ENCODE measurements at regions not wholly inside any gene's neighbourhood (a gene's known extent, or its start where the extent isn't known, plus 50 kb on each side); places are given as distances from the start of the nearest gene placed in this dataset.

DNA sequence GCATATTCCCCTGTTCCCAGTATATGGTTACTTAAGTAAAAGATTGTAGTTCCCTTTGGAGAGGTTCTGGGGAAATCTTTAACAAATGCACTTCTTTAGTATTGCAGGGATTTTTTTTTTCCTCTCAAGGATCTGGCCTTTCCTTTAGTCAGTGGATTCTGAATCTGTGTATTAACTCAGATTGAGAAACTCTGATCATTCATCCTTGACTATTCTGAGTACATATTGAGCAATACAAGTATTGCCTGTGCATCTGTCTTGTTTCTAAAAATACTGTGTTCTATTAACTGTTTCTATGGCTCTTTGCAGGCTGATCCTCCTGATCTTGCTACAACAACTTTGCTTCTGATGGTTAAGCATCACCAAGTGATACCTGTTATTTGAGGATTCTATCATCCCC is 67.8 kb upstream of the FGGY start:
- TF ChIP-seq POLR2A (IDR thresholded peaks at IDR 0.05): no peak
- TF ChIP-seq, protein P1, sequence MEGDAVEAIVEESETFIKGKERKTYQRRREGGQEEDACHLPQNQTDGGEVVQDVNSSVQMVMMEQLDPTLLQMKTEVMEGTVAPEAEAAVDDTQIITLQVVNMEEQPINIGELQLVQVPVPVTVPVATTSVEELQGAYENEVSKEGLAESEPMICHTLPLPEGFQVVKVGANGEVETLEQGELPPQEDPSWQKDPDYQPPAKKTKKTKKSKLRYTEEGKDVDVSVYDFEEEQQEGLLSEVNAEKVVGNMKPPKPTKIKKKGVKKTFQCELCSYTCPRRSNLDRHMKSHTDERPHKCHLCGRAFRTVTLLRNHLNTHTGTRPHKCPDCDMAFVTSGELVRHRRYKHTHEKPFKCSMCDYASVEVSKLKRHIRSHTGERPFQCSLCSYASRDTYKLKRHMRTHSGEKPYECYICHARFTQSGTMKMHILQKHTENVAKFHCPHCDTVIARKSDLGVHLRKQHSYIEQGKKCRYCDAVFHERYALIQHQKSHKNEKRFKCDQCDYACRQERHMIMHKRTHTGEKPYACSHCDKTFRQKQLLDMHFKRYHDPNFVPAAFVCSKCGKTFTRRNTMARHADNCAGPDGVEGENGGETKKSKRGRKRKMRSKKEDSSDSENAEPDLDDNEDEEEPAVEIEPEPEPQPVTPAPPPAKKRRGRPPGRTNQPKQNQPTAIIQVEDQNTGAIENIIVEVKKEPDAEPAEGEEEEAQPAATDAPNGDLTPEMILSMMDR (IDR thresholded peaks at IDR 0.05): no peak
- Histone ChIP-seq H3K27ac (no peak overlapping the region), H3K27me3 (no peaks in the 10 kb centered on the region), H3K4me1 (no peaks in the 10 kb centered on the region), H3K4me3 (no peak overlapping the region), H3K36me3 (no peaks in the 10 kb centered on the region), H3K9me3 (no peaks in the 10 kb centered on the region)
- intact Hi-C loops (cut with DNase I; ENCODE audit: low total_unique reads): no loop called here
- no peak for DNase-seq

DNA sequence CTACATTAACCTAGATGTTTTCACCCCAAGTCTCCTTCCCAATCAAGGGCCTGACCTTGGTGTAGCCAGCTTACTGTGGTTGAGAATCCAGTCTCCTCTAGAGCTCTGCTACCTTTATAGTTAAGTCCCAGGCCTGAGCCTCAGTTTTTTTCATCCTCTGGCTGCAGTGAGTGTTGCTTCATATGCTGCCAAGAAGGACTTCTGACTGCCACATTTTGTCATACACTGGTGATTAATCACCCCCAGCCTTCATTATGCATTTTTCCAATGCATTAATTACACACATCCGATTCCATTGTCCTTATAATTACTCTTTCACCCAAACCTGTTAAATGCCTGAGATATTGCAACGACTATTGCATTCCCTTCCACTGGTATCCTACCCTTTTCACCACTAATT is 66.3 kb upstream of the FGGY start:
- no peak for DNase-seq
- Histone ChIP-seq H3K27me3 (no peaks in the 10 kb centered on the region), H3K9me3 (no peaks in the 10 kb centered on the region), H3K4me1 (no peaks in the 10 kb centered on the region), H3K27ac (no peak overlapping the region), H3K36me3 (no peaks in the 10 kb centered on the region), H3K4me3 (no peak overlapping the region)
- intact Hi-C loops (cut with DNase I; ENCODE audit: low total_unique reads): no loop called here
- TF ChIP-seq, protein P1 (IDR thresholded peaks at IDR 0.05): no peak
- TF ChIP-seq POLR2A (IDR thresholded peaks at IDR 0.05): no peak

DNA sequence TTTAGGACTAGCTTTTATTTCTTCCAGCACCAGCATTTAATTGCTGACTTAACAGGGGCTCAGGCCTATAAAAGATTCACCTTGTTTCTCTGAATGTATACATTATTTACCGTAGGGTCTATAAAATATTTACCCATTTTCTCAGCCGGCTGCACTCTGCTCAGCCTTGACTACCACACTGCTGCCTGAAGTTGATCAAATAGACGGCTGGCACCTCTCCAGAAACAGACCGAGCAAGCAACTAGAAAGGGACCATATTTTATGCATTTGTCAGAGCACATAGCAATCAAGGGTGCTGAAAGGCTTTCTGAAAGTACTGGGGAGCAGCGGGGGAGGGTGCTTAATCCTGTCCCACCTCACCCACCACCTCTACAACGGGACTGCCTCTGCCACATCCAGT is 64.7 kb upstream of the FGGY start:
- Histone ChIP-seq H3K36me3 (no peaks in the 10 kb centered on the region), H3K27ac (no peak overlapping the region), H3K9me3 (no peaks in the 10 kb centered on the region), H3K4me1 (no peaks in the 10 kb centered on the region), H3K4me3 (no peak overlapping the region), H3K27me3 (no peaks in the 10 kb centered on the region)
- DNase-seq: no peak
- intact Hi-C loops (cut with DNase I; ENCODE audit: low total_unique reads): no loop called here
- TF ChIP-seq, protein P1 (IDR thresholded peaks at IDR 0.05): no peak
- TF ChIP-seq POLR2A (IDR thresholded peaks at IDR 0.05): no peak

DNA sequence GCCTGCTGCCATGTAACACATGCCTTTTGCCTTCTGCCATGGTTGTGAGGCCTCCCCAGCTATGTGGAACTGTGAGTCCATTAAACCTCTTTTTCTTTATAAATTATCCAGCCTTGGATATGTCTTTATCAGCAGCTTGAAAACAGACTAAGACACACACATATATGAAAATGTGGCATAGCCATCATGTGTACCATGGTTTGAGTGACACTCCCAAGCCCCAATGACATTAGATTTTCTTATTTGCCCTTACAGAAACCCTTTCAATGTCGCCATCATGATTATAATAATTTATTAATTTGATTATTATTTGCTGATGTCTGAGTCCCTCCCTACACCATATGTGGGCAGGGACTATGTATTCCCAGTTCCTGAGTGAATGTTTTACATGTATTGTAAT is 63.5 kb upstream of the FGGY start:
- intact Hi-C loops (cut with DNase I; ENCODE audit: low total_unique reads): no loop called here
- no peak for DNase-seq
- Histone ChIP-seq H3K36me3 (no peaks in the 10 kb centered on the region), H3K4me1 (no peaks in the 10 kb centered on the region), H3K27ac (no peak overlapping the region), H3K9me3 (no peaks in the 10 kb centered on the region), H3K4me3 (no peak overlapping the region), H3K27me3 (no peaks in the 10 kb centered on the region)
- no peak for TF ChIP-seq POLR2A (IDR thresholded peaks at IDR 0.05)
- TF ChIP-seq, protein P1 (IDR thresholded peaks at IDR 0.05): no peak

DNA sequence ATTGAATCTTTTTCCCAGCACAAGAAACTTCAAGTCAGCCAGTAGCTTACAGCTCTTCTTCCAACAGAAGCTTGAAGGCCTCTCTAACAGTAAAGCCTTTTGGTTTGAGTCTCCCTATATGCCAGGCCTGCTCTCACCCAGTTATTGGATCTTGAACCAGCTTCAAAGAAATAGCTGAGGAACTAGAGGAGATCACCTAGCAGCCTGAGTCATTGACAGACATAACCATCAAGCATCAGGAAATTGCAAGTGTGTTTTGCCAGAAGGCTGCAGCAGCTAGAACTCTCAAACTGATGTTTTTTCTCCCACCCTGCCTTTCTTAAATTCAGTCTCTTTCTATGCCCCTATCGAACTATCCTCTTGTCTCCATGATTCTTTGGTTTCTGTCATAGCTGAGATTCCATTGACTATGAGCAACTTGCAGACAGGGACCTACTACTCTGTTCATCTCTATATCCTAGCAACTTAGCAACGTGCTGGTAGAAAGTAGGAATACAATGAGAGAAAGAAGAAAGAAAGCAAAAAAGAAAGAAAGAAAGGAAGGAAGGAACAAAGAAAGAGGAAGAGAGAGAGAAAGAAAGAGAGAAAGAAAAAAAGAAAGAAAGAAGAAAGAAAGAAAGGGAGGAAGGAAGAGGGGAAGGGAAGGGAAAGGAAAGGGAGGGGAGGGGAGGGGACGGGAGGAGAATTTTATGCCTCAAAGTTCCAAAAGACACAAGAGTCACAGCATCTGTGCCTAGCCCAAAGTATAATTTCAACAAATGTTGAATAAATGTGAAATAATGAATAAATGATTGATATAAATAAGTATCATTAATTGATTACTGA is 60.0 kb upstream of the FGGY start:
- H3K4me3 ChIP-seq: no peak overlapping the region
- H3K27me3 ChIP-seq: no peaks in the 10 kb centered on the region
- no peak for DNase-seq
- H3K9me3 ChIP-seq: no peaks in the 10 kb centered on the region
- no peaks in the 10 kb centered on the region for H3K36me3 ChIP-seq
- H3K27ac ChIP-seq: no peak overlapping the region
- H3K4me1 ChIP-seq: no peaks in the 10 kb centered on the region
- TF ChIP-seq, protein P1 (IDR thresholded peaks at IDR 0.05): no peak
- no peak for TF ChIP-seq POLR2A (IDR thresholded peaks at IDR 0.05)
- intact Hi-C loops (cut with DNase I; ENCODE audit: low total_unique reads): no loop called here

All from uterus (tissue), 3 donors.